ENCODE measurements at regions not wholly inside any gene's neighbourhood (a gene's known extent, or its start where the extent isn't known, plus 50 kb on each side); places are given as distances from the start of the nearest gene placed in this dataset.

GRCh38 chr12:64997858-64998257 lies 123.2 kb downstream of the WIF1 start:
- H3K18ac ChIP-seq (ENCODE audit: insufficient read length, low read depth, low read length) = no peak overlapping the region
- H3K56ac ChIP-seq (ENCODE audit: insufficient read length, low read depth, low read length) = no peak overlapping the region
- H2BK15ac ChIP-seq (ENCODE audit: low read depth, low read length) = no peak overlapping the region
- H4K20me1 ChIP-seq (ENCODE audit: control insufficient read depth, insufficient read depth, insufficient read length) = no peaks in the 10 kb centered on the region
- H4K5ac ChIP-seq (ENCODE audit: insufficient read length, low read depth, low read length) = no peak overlapping the region
- Mint-ChIP-seq H3K4me3 (no peak overlapping the region), H3K9me3 (peaks cover 17 to 25% of the 10 kb centered on the region in 2 experiments), H3K36me3 (ENCODE audit: insufficient read depth in 1 of 3, low read depth in 3 of 3) (peaks cover 10 to 21% (median 17%) of the 10 kb centered on the region in 3 experiments), H3K4me1 (peaks cover 27 to 38% of the 10 kb centered on the region in 2 experiments), H3K27ac (no peak overlapping the region), H3K27me3 (ENCODE audit: low read depth) (peaks cover 26% of the 10 kb centered on the region)
- no peak overlapping the region for H4K91ac ChIP-seq (ENCODE audit: insufficient read length, low read depth, low read length)
- no peak overlapping the region for H3K4me2 ChIP-seq (ENCODE audit: insufficient read depth, insufficient read length, low read length)
- H3K4me1 ChIP-seq (ENCODE audit: insufficient read depth, low read length) = peaks cover 4% of the 10 kb centered on the region; the same call in 1 of the 2 replicates
- H3K79me2 ChIP-seq (ENCODE audit: insufficient read depth, low read length) = no peaks in the 10 kb centered on the region
- no peak overlapping the region for H3K9ac ChIP-seq (ENCODE audit: extremely low read depth, insufficient read length, low read length)
- H3K27me3 ChIP-seq (ENCODE audit: insufficient read depth, low read length) = no peaks in the 10 kb centered on the region; the same call in 1 of the 2 replicates
- peaks cover 9% of the 10 kb centered on the region for H3K9me3 ChIP-seq (ENCODE audit: control insufficient read depth, low read depth, low read length)
- H2BK120ac ChIP-seq (ENCODE audit: low read depth, low read length, poor library complexity, severe bottlenecking) = no peak overlapping the region
- H2BK5ac ChIP-seq (ENCODE audit: insufficient read length, low read length) = no peak overlapping the region
- no peaks in the 10 kb centered on the region for H3K23me2 ChIP-seq (ENCODE audit: insufficient read length, low read depth, low read length, poor library complexity, severe bottlenecking)
- no peak overlapping the region for H3T11ph ChIP-seq (ENCODE audit: low read length)
- no peak overlapping the region for H3K23ac ChIP-seq (ENCODE audit: insufficient read length, low read depth, low read length)
- H3K14ac ChIP-seq (ENCODE audit: insufficient read depth, low read length) = no peak overlapping the region
- TF ChIP-seq CTCF (conservative IDR thresholded peaks at IDR 0.05) = no peak
- H3K27ac ChIP-seq (ENCODE audit: insufficient read length, low read depth, low read length) = no peak overlapping the region
- H2AFZ ChIP-seq (ENCODE audit: low read length) = no peak overlapping the region
- no peaks in the 10 kb centered on the region for H3K79me1 ChIP-seq (ENCODE audit: insufficient read depth, low read depth, low read length, poor library complexity, severe bottlenecking)
- no peak overlapping the region for H2AK5ac ChIP-seq (ENCODE audit: insufficient read length, low read length)
- no peak for DNase-seq
- no peak overlapping the region for H2BK20ac ChIP-seq (ENCODE audit: low read depth, low read length, poor library complexity, severe bottlenecking)
- no CpG with 5 or more reads among the region's 2 CpGs for WGBS (ENCODE audit: extremely low coverage, insufficient read length, low lambda C conversion rate)
- H2BK12ac ChIP-seq (ENCODE audit: insufficient read length, low read depth, low read length) = no peak overlapping the region
- H4K8ac ChIP-seq (replicated peaks; ENCODE audit: insufficient read length, low read depth, low read length) = no peak overlapping the region
- no peak overlapping the region for H3K4ac ChIP-seq (ENCODE audit: low read depth, low read length)
